SK-N-SH (cell line): ENCODE measurements at regions not wholly inside any gene's neighbourhood (a gene's known extent, or its start where the extent isn't known, plus 50 kb on each side); places are given as distances from the start of the nearest gene placed in this dataset.

Experiments used
- USF2 ChIP-seq: fragments of 150-350 bp; IDR thresholded peaks from 2 replicates; pipeline ENCODE4 v1.6.1; 2017; ENCODE audit warnings: antibody characterized with exemption, low read length, low read depth, borderline replicate concordance
- TF ChIP-seq, protein P1 (sequence below): fragments of 200-600 bp; sonication (generic); IDR thresholded peaks from 2 replicates; pipeline ENCODE4 v1.6.1; 2017; ENCODE audit warnings: antibody characterized with exemption, mild to moderate bottlenecking, moderate library complexity

DNA sequence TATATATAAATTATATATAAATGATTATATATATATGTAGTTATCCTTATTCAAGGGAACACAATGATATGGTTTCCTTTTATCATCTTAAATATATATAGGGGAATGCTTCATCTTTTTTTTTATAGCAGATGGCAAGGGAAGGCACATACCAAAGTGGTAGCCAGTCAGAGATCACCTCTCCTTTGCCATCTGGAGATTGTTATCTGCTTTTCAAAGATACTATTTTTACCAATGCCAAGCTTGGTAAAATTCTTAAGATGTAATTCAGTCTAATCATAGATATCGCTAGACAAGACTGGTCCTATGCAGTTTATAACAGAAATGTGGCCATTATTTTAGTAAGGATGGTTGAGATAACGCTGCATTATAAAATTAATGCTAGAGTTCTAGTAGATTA is 64.7 kb upstream of the DSEL start:
- TF ChIP-seq, protein P1, sequence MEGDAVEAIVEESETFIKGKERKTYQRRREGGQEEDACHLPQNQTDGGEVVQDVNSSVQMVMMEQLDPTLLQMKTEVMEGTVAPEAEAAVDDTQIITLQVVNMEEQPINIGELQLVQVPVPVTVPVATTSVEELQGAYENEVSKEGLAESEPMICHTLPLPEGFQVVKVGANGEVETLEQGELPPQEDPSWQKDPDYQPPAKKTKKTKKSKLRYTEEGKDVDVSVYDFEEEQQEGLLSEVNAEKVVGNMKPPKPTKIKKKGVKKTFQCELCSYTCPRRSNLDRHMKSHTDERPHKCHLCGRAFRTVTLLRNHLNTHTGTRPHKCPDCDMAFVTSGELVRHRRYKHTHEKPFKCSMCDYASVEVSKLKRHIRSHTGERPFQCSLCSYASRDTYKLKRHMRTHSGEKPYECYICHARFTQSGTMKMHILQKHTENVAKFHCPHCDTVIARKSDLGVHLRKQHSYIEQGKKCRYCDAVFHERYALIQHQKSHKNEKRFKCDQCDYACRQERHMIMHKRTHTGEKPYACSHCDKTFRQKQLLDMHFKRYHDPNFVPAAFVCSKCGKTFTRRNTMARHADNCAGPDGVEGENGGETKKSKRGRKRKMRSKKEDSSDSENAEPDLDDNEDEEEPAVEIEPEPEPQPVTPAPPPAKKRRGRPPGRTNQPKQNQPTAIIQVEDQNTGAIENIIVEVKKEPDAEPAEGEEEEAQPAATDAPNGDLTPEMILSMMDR, result no peak
- TF ChIP-seq USF2, result no peak
